NCI-H1092 treated with DMSO at 0.1 percent for 48 hours (cell line): ENCODE measurements at regions not wholly inside any gene's neighbourhood (a gene's known extent, or its start where the extent isn't known, plus 50 kb on each side); places are given as distances from the start of the nearest gene placed in this dataset.

Experiments
- DNase-seq: peaks from one replicate; lab custom pipeline; 2025; lab: John Stamatoyannopoulos, UW

DNA sequence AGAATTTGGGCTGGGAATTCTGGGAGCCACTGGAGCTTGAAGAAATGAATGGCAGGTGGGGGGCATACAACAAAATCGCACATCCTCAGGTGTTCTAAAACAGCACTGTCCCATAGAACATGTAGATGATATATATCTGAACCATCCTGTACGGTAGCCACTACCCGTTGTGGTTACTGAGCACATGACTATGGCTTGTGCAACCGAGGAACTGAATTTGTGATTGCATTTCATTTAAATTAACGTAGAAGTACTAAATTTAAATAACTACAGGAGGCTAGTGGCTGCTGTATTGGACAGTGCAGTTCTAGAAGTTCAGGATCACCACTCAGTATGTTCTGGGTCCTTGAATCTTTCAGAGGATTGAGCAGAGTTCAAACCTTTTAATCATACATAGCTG, 172.4 kb downstream of the PHETA1 start:
- DNase-seq, result no peak

DNA sequence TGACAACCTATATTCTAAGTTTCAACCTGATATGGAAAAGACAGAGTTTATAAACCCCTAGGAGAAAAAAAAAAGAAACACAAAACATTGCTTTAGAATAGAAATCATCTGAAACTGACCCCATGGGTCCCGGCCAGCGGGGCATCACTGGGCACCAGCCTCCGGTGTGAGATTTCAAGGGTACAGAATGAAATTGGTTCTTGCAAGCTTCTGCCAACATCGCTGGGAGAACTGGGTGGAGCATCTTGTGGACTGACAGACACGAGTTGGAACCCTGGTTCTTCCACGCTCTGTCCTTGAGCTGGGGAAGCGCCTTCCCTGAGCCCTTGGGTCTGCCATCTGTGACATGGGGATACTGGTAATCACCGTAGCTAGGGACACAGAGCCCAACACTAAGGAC, 173.6 kb downstream of the PHETA1 start:
- DNase-seq, result no peak

DNA sequence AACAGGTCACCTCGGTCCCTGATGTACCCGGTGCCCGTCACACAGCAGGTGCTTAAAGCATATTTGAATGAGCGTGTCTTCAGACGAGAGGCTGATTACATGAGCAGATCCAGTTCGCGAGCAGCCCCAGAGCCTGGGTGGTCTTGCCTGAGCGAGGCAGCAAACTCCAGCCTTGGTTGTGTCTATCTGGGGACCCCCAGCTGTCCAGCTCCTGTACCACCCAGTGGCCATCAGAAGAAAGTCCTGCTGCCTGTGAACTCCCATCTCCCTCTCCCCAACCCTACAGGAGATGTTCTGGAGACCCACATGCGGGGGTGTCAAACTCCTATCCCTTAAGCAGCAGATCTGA, 174.2 kb downstream of the PHETA1 start:
- DNase-seq, result no peak

DNA sequence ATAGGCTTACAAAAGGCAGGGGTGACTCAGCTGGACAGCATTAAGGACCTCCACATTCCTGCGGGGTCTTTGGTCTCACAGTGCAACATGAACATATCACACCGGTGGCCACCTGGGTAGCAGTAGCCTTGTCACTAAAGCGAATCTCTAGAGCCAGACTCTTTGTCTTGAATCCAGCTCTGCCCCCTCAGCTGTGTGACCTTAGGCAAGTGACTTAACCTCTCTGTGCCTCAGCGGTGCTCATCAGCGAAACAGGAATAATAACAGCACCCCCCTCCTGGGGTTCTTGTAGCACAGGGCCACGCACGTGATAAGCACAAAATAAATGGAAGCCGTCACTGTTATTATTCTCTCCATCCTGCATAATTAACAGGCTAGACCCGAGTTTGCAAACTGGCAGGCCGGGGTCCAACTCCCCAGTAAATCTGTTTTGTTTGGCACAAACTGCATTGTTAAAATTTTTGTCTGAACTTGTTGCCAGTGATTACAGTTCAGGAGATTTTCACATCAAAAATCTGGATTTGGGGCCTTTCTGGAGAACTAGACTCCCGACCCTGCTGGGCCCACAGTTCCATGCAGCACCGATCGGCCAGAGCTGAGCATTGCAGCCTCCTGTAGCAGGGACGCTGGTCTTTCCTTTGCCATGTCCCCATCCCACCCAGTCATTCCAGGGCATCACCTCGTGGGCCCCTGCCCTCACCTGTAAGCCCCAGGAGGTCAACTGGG, 174.8 kb downstream of the PHETA1 start:
- DNase-seq, result no peak

DNA sequence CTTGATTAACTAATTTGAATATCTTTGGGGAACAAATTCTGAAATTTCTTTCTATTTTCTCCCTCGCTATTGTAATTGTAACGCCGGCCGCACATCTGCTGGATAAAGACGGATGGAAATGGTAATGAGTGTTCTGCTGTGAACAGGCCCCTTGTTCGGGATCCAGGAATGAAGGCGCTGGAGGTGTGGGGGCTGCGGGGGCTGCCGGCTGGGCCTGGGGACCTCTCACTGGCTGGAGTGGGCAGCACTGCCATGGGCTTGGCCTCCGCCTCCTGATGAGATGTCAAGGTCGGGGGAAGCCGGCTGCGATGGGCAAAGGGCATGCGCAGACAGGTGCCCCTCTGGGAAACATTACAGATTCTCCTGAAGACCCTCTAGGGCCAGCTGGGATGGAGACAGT, 175.4 kb downstream of the PHETA1 start:
- DNase-seq, result no peak

DNA sequence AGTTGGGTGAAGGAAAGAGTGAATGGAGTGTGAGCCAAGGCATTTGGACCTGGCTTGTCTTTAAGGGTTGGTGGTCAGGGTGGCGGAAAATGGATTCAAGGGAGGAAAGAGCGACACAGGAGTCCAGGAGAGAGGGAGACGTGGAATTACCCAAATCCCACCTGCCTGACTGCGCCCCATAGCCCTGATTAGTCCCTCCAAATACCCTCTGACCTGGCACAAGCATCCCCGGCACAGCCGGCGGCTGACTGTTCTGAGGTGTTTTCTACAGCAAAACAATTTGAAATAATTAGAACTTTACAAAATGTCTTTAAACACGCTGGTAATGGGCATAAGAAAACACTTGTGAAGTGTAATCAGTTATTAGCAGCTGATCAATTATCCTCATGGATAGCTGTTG, 175.8 kb downstream of the PHETA1 start:
- no peak for DNase-seq

DNA sequence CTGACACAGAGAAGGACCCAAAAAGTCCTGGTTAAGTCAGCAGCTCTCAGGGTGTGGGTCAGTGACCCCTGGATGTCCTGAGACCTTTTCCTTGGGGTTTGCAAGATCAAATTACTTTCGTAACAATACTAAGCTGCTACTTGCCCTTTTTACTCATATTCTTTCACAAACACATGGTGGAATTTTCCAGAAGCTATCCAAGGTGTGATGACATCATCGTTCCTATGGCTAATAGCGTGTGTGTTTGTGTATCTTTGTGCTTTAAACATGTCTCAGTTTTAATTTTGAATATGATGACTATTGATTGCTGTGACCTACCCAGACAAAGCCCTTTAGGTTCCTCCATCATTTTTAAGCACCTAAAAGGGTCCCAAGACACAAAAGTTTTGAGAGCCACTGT, 176.2 kb downstream of the PHETA1 start:
- DNase-seq, result no peak

DNA sequence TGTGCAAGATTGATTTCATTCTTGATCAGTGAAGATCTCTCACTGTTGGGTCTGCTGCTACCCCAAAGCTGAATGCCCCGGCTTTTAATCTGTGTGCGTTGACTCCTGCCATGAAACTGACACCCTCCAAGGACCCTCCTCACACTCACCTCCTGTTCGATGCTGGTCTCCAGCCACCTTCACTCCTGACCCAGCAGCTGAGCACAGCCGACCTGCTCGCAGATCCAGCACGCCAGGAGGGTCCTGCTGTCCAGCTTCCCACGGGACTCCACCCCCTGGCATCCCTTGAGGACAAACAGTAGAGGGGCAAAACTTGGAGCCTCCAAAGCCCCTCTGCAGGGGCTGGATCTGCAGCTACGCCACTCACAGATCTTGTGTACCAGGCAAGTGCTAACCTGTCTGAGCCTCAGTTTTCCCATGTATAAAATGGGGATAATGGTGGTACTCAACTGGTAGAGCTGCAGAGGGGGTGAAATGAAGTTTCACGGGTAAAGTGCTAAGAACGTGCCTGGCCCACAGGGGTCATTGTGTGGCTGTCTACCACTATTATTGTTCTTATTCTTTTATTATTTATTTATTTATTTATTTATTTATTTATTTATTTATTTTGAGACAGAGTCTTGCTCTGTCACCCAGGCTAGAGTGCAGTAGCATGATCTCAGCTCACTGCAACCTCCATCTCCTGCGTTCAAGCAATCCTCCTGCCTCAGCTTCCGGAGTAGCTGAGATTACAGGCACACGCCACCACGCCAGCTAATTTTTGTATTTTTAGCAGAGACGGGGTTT, 178.0 kb downstream of the PHETA1 start:
- no peak for DNase-seq

DNA sequence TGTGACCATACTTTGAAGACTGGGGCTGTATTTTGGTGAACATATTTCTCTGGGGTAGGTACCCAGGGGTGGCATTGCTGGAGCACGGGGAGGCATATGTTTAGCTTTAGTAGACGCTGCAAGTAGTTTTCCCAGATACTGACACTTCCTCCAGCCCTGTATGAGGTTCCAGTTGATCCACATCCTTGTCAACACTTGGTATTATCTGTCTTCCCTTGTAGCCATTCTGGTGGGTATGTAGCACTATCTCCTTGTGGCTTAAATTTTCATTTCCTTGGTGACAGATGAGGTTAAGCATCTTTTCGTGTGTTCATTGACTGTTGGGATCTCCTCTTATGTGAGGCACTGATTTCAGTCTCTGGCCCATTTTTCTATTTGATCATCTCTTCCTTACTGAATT, 179.1 kb downstream of the PHETA1 start:
- no peak for DNase-seq

DNA sequence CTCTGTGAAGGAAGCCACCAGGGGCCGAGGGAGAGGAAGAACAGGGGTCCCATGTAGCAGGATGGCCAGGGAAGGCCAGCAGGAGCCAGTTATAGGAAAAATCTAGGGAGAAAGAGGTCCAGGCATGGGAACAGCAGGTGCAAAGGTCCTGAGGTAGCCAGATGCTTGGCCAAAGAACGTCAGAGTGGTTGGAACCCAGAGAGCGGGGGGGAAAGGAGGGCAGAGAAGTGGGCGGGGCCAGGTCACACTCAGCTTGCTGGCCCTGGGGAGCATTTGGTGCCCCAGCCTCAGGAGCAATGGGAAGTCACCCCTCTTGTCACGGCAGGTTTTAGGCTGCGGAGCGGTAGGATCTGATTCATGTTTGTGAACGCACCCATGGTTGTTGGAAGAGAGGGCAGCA, 180.5 kb downstream of the PHETA1 start:
- no peak for DNase-seq

DNA sequence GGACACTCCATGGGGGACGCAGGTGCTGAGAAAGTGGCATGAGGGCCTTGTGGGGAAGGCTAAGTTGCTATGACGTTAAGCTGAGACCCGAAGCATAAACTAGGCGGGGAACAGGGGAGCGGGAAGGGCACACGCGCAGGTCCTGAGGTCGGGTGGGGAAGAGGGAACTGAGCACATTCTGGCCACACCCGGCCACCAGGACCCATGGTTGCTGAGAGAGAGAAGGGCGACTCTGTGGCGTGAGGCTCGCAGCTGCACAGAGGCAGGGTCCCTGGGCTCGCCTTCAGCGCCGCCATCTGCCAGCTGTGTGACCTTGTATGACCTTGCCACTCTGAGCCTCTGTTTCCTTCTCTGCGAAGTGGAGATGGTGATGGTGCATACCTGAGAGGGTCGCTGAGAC, 182.5 kb downstream of the PHETA1 start:
- DNase-seq, result no peak

DNA sequence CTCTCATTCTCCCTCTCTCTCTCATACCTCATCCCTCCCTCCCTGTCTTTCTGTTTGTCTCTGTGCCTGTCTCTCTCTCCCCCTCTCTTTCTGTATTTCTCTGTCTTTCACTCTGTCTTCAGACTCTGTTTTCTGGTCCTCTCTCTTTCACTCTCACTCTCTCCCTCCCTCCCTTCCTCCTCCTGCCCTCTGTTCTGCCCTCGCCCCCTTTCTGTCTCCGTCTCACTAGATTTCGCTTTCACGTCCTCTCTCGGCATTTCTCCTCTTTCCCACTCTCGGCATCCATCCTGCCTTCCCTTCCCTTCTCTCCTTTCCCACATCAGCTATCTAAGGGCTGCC, 183.0 kb downstream of the PHETA1 start:
- DNase-seq, result no peak

DNA sequence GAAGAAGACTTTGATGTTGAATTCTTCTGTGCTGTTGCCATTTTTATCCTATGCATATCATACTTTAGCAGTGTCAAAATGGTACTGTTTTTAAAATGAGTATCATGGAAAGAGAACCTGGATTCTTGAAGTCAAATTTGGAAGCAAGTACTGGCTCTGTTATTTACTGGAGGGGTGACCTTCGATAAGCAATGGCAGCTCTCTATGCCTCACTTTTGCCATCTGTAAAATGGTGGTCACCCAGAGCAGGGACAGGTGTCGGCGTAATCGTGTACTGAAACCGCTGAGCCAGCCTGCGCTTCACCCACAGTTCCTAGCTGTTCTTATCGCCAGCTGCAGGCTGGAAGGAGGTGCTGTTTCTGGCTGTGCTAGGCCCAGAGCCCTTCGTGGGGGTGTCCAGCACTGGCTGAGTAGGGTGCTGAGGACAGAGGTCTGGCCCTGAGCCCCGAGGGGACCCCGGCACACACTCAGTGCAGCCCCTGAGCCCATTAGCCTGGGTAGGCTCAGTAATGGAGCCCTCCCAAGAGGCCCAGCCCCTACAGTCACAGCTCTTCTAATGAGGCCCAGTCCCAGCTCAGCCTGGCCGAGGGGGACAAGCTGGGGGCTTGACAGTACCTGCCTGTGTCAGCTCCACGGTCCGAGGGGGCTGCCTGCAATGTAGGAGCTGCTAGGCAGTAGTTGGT, 183.5 kb downstream of the PHETA1 start:
- no peak for DNase-seq

DNA sequence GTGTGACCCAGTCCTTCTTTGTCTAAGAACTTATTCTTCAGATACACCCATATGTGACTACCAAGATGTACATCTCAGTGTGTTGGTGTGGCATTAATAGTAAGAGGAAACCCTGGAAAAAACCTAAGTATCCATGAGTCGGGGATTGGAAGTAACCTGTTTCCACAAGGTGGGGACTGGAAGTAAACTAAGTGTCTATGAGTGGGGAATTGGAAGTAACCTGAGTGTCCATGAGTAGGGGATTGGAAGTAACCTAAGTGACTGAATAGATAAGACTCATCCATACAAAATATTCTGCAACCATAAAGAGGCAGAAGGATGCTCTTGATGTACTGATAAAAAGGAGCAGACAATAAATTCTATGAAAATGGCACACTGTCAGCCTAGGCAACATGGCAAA, 184.7 kb downstream of the PHETA1 start:
- DNase-seq, result no peak

DNA sequence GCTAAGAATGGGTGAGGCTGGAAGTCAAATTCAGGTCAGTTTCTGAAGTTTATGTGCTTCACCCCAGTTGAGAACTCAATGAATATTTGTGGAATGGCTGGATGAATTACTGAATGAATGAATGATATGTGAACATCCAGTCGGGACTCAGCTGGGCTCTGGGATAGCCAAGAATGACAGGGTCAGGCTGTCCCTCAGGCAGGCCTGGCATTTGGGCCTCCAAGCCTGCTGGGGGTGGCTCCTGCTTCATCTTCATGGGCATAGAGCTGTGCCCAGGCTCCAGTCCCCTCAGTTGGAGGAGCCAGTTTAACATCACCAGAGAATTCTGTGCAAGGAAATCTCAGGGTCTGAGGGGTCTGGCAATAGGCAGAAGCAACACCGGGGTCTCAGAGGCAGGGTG, 185.8 kb downstream of the PHETA1 start:
- no peak for DNase-seq

DNA sequence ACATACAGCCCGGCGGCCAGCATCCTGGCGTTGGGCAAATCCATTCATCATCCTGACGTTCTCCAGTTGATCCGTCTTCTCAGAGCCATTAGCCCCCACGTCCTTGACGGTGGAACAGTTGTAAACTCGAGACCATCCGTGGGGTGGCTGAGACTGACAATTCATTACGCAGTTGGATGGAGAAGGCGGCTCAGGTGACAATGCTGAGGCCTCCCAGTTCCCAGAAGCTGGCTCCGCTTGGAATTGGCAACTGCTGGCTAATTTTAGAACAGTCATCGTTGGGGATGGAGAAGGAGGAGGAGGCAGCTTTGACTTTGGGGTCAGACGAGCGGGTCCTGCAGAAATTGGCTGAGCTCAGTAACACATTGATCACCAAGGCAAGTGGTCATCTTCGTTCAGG, 186.5 kb downstream of the PHETA1 start:
- no peak for DNase-seq

DNA sequence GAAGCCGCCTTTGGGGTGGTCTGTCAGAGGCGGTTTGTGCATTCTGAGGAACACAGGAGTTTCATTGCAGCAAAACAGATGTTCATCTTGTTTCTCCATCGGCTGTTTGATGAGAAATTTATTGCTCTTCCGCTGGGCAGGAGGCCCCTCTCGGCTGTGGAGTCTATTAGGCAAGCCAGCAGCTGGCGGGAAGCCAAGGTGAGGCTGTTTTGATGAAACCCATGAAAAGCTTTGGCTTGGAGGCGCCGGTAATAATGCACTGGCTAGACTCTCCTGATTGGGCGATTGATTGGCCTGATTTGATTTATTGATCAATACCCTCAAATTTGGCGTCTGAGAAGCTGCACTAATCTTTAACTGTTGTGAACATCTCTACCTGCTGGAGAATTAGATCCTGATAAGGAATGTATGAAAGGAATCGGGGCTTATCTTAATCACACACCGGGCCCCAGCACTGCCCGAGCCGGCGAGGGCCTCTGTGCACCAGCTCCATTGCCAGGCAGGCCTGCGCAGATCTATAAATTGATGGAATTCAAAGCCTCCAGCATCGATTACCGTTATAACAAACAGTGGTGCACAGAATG, 187.7 kb downstream of the PHETA1 start:
- DNase-seq, result peak; percentile 43

DNA sequence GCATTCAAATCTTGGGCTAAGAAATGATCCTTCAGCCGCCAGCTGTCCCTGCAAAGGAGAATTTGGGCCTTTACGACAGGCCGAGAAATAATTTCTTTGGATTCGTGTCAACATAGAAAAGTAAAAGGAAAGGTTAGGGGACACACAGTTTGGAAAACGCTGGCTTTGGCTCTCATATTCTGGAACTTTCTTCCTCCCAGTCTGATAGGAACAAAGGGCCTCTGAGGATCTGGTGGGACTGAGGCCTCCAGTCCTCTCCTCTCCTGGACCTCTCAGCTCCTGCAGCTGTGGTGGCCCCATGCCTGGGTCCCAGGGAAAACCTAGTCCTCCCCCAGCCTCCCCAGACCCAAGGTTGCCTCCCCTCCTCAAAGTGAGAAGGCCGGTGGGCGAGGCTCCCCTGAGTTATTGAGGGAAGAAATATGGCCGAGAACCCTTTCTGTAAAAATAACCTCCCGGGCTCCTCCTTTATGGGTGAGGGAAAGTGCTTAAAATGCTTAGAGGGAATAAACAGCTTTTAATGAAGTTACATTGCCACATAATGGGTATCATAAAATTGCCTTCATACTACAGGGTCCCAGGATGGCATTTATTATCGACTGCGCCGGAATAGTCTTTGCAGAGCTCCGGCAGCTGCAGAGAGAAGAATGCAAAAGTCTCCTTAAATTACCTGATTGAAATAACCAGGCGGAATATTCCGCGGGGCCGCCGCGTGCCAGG, 188.3 kb downstream of the PHETA1 start:
- no peak for DNase-seq

DNA sequence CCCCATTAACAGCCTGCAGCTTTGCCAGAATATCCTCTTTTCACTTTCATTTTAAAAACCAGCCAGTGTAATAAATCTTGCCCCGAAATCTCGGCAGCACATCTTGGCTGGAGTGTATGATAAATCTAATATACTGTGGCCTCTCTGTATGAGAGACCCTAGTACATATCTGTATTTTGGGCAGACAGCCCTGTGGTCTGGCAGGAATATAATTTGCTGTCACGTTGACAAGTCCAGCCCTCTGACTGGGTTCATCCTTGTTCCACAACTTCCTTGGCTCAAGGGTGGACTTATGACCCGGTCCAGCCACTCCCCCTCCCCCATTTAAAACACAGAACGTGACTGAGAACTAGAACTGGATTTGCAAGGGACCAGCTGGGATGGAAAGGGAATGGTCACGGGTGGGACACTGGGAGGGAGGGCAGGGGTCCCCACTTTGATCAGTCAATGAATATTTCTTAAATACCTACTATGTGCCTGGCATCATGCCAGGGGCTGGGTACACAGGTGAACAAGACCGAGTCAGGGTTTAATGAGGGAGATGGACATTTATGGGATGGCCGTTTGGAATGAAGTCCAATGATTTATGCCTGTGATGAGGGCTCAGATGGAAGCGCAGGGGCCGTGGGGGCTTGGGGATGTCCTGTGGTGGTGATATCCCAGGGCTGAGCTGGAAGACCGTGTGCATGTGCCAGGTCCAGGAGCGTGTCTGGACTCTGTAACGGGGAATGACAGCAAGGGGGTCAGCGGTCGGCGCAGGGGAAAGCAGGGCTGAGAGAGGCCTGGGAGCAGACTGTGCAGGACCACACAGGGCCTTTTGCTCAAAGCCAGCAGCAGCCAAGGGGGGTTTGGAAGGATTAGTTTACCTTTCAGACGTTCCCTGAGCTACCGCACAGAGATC, 190.5 kb downstream of the PHETA1 start:
- no peak for DNase-seq

DNA sequence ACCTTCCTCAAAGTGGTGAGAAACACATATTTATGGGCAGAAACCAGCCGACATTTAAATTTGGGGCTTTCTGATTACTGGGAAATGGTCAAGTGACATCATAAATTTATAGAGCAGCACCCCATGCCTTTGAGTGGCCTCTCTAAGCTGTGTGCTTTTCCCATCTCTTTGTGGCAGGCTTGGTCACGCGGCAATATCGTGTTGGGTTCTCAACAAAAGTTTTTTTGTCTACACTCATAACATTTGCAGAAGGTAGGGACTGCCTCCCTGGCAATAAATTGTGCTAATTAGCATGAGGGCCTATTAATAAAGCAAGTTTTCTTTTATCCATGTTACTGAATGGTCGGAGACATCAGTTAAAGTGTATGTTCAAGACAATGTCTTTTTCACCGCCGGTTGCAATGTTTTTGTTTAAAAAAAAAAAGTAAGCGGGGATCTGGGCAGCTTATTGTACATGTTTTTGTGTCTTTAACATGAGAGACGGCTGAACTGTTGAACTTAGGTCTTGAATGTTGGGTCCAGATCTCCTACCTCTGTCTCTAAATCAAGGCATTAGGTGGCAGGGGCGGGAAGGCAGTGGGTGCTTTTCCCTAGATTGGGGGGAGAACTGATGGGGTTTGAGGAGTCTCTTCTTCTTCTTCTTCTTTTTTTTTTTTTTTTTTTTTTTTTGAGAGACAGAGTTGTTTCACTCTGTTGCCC, 193.3 kb downstream of the PHETA1 start:
- DNase-seq, result no peak

DNA sequence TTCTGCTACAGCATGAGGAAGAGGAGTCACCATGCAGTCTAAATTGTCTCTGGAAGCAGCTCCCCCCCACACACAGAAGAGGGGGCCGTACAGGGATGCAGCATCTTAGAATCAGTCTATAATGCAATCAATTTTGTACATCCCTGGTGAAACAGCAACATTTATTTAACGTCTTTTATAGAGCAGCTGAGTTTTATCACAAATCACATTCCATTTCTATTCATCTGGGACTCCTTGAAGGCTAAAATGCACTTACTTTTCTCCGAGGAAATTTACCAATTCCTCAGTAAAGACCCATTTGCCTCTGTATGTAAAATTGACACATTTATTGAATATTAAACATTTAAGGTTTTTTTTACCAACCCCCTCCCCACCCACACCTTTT, 193.9 kb downstream of the PHETA1 start:
- no peak for DNase-seq
